HEK293 (cell line): ENCODE measurements at regions not wholly inside any gene's neighbourhood (a gene's known extent, or its start where the extent isn't known, plus 50 kb on each side); places are given as distances from the start of the nearest gene placed in this dataset.

Experiments
- CTCF ChIA-PET: fragments of 350-600 bp; formaldehyde crosslinking; extraction: SDS; loops from one replicate; lab custom pipeline; 2021; ENCODE audit warnings: antibody characterized with exemption; lab: Yijun Ruan, JAX
- POLR2A ChIA-PET: fragments of 300-600 bp; formaldehyde crosslinking; extraction: SDS; loops from one replicate; lab custom pipeline; 2020; ENCODE audit warnings: antibody characterized with exemption, inconsistent platforms; lab: Yijun Ruan, JAX
- H3K27ac ChIP-seq: fragments of 200-500 bp; sonication (Bioruptor generic); 2 replicates; pipeline ENCODE4 v1.5.1; 2014; ENCODE audit warnings: low read depth, low read length, control low read depth, inconsistent platforms; ENCODE audit errors: extremely low read depth
- H3K36me3 ChIP-seq, 2 experiments: fragments of 200-500 bp in 1 of 2; sonication (Bioruptor generic) in 1 of 2; 1 replicate in 1 of 2; 2 replicates in 1 of 2; pipeline ENCODE4 v1.5.1; 2014 to 2017; ENCODE audit warnings: inconsistent platforms in 2 of 2, low read length in 2 of 2; ENCODE audit not compliant: control insufficient read depth in 2 of 2, insufficient read depth in 1 of 2
- H3K4me1 ChIP-seq: fragments of 200-500 bp; sonication (Bioruptor generic); 2 replicates; pipeline ENCODE4 v1.5.1; 2014; ENCODE audit warnings: mild to moderate bottlenecking, low read length, inconsistent platforms; ENCODE audit not compliant: control insufficient read depth, insufficient read depth
- H3K4me3 ChIP-seq: 2 replicates; pipeline ENCODE4 v1.5.1; 2011; ENCODE audit warnings: low read depth, mild to moderate bottlenecking, control low read depth, low read length, moderate library complexity
- H3K9me3 ChIP-seq: fragments of 200-500 bp; sonication (Bioruptor generic); 2 replicates; pipeline ENCODE4 v1.5.1; 2014; ENCODE audit warnings: low read depth, low read length, inconsistent platforms; ENCODE audit not compliant: control insufficient read depth, insufficient read depth
- GFI1B ChIP-seq: fragments of 450-650 bp; formaldehyde crosslinking; IDR thresholded peaks from 2 replicates; pipeline ENCODE4 v1.5.1; 2016; ENCODE audit warnings: missing biosample characterization, missing genetic modification characterization
- GLIS1 ChIP-seq: fragments of 450-650 bp; formaldehyde crosslinking; IDR thresholded peaks from 2 replicates; pipeline ENCODE4 v1.5.1; 2016; ENCODE audit warnings: missing biosample characterization, missing genetic modification characterization
- OSR2 ChIP-seq: fragments of 450-650 bp; formaldehyde crosslinking; IDR thresholded peaks from 2 replicates; pipeline ENCODE4 v1.5.1; 2016; ENCODE audit warnings: missing biosample characterization, missing genetic modification characterization
- SP7 ChIP-seq: fragments of 450-650 bp; formaldehyde crosslinking; IDR thresholded peaks from 2 replicates; pipeline ENCODE4 v1.5.1; 2016; ENCODE audit warnings: missing biosample characterization, missing genetic modification characterization
- ZBTB1 ChIP-seq: fragments of 450-650 bp; formaldehyde crosslinking; IDR thresholded peaks from 2 replicates; pipeline ENCODE4 v1.5.1; 2016; ENCODE audit warnings: missing biosample characterization, missing genetic modification characterization
- ZEB2 ChIP-seq: fragments of 450-650 bp; formaldehyde crosslinking; IDR thresholded peaks from 2 replicates; pipeline ENCODE4 v1.5.1; 2016; ENCODE audit warnings: missing biosample characterization, missing genetic modification characterization
- ZFHX2 ChIP-seq: fragments of 450-650 bp; formaldehyde crosslinking; conservative IDR thresholded peaks from 2 replicates; pipeline ENCODE4 v1.5.1; 2016; ENCODE audit warnings: missing biosample characterization, missing genetic modification characterization
- ZNF114 ChIP-seq: fragments of 450-650 bp; formaldehyde crosslinking; IDR thresholded peaks from 2 replicates; pipeline ENCODE4 v1.5.0; 2017; ENCODE audit warnings: missing biosample characterization, missing genetic modification characterization
- ZNF18 ChIP-seq: fragments of 450-650 bp; formaldehyde crosslinking; IDR thresholded peaks from 2 replicates; pipeline ENCODE4 v1.5.1; 2016; ENCODE audit warnings: missing biosample characterization, missing genetic modification characterization
- ZNF184 ChIP-seq: fragments of 450-650 bp; IDR thresholded peaks from 2 replicates; pipeline ENCODE4 v1.5.1; 2018; ENCODE audit warnings: missing biosample characterization, mild to moderate bottlenecking, missing genetic modification characterization
- ZNF2 ChIP-seq: fragments of 450-650 bp; formaldehyde crosslinking; IDR thresholded peaks from 2 replicates; pipeline ENCODE4 v1.5.1; 2016; ENCODE audit warnings: missing biosample characterization, missing genetic modification characterization
- ZNF211 ChIP-seq: fragments of 450-650 bp; formaldehyde crosslinking; IDR thresholded peaks from 2 replicates; pipeline ENCODE4 v1.5.1; 2016; ENCODE audit warnings: low read depth, missing biosample characterization, missing genetic modification characterization
- ZNF335 ChIP-seq: fragments of 450-650 bp; formaldehyde crosslinking; conservative IDR thresholded peaks from 2 replicates; pipeline ENCODE4 v1.5.1; 2016; ENCODE audit warnings: missing biosample characterization, missing genetic modification characterization
- ZNF416 ChIP-seq: fragments of 450-650 bp; formaldehyde crosslinking; IDR thresholded peaks from 2 replicates; pipeline ENCODE4 v1.5.1; 2016; ENCODE audit warnings: missing biosample characterization, missing genetic modification characterization
- ZNF544 ChIP-seq: fragments of 450-650 bp; formaldehyde crosslinking; IDR thresholded peaks from 2 replicates; pipeline ENCODE4 v1.5.0; 2017; ENCODE audit warnings: missing biosample characterization, missing genetic modification characterization
- ZNF555 ChIP-seq: fragments of 450-650 bp; formaldehyde crosslinking; conservative IDR thresholded peaks from 2 replicates; pipeline ENCODE4 v1.5.1; 2017; ENCODE audit warnings: missing biosample characterization, mild to moderate bottlenecking, missing genetic modification characterization, inconsistent platforms
- TF ChIP-seq, protein P1 (sequence below): fragments of 450-650 bp; formaldehyde crosslinking; IDR thresholded peaks from 2 replicates; pipeline ENCODE4 v1.5.1; 2016; ENCODE audit warnings: missing biosample characterization, missing genetic modification characterization, borderline replicate concordance
- TF ChIP-seq, protein P2 (sequence below): fragments of 450-650 bp; formaldehyde crosslinking; IDR thresholded peaks from 2 replicates; pipeline ENCODE4 v1.5.1; 2016; ENCODE audit warnings: missing biosample characterization, missing genetic modification characterization, borderline replicate concordance
- TF ChIP-seq, protein P3 (sequence below): fragments of 450-650 bp; formaldehyde crosslinking; IDR thresholded peaks from 2 replicates; pipeline ENCODE4 v1.5.1; 2017; ENCODE audit warnings: missing biosample characterization, missing genetic modification characterization

DNA sequence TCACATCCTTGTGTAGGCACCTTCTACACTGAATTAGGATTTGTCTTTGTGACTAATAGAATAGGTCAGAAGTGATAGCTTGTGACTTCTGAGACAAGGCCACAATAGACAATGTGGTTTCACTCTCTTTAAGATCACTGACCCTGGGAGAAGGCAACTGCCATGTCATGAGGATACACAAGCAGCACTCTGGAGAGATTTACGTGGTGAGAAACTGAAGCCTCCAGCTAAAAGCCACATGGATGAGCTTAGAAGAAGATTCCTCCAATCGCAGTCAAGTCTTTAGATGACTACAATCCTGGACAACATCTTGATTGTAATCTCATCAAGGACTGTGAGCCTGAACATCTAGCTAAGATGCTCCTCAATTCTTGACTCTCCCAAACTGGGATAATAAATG lies 206.6 kb downstream of the ESM1 start:
- no peaks in the 10 kb centered on the region for H3K4me1 ChIP-seq
- ChIA-PET CTCF (interaction anchor here (0.6 to 1.7 kb wide), 2 partner anchors 20 to 66 kb away, joined by 3 to 6 read pairs; no protein-coding TSS in a partner anchor), POLR2A (no interaction called here)
- H3K36me3 ChIP-seq = no peaks in the 10 kb centered on the region
- no peak overlapping the region for H3K27ac ChIP-seq
- no peak overlapping the region for H3K4me3 ChIP-seq
- H3K9me3 ChIP-seq = no peaks in the 10 kb centered on the region
- TF ChIP-seq GLIS1 (tag by site-specific recombination) (no peak), ZNF18 (no peak), OSR2 (tag by site-specific recombination) (no peak), ZFHX2 (tag by site-specific recombination) (no peak), ZBTB1 (tag by site-specific recombination) (no peak), ZNF555 (tag by site-specific recombination) (no peak), ZNF335 (no peak), GFI1B (no peak), ZNF544 (tag by site-specific recombination) (no peak), ZNF211 (tag by site-specific recombination) (no peak), ZNF2 (no peak), ZNF416 (no peak), ZEB2 (tag by site-specific recombination) (no peak), SP7 (no peak), ZNF184 (tag by site-specific recombination) (no peak)
- TF ChIP-seq, protein P1, sequence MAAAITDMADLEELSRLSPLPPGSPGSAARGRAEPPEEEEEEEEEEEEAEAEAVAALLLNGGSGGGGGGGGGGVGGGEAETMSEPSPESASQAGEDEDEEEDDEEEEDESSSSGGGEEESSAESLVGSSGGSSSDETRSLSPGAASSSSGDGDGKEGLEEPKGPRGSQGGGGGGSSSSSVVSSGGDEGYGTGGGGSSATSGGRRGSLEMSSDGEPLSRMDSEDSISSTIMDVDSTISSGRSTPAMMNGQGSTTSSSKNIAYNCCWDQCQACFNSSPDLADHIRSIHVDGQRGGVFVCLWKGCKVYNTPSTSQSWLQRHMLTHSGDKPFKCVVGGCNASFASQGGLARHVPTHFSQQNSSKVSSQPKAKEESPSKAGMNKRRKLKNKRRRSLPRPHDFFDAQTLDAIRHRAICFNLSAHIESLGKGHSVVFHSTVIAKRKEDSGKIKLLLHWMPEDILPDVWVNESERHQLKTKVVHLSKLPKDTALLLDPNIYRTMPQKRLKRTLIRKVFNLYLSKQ (tag by site-specific recombination) = no peak
- TF ChIP-seq, protein P2, sequence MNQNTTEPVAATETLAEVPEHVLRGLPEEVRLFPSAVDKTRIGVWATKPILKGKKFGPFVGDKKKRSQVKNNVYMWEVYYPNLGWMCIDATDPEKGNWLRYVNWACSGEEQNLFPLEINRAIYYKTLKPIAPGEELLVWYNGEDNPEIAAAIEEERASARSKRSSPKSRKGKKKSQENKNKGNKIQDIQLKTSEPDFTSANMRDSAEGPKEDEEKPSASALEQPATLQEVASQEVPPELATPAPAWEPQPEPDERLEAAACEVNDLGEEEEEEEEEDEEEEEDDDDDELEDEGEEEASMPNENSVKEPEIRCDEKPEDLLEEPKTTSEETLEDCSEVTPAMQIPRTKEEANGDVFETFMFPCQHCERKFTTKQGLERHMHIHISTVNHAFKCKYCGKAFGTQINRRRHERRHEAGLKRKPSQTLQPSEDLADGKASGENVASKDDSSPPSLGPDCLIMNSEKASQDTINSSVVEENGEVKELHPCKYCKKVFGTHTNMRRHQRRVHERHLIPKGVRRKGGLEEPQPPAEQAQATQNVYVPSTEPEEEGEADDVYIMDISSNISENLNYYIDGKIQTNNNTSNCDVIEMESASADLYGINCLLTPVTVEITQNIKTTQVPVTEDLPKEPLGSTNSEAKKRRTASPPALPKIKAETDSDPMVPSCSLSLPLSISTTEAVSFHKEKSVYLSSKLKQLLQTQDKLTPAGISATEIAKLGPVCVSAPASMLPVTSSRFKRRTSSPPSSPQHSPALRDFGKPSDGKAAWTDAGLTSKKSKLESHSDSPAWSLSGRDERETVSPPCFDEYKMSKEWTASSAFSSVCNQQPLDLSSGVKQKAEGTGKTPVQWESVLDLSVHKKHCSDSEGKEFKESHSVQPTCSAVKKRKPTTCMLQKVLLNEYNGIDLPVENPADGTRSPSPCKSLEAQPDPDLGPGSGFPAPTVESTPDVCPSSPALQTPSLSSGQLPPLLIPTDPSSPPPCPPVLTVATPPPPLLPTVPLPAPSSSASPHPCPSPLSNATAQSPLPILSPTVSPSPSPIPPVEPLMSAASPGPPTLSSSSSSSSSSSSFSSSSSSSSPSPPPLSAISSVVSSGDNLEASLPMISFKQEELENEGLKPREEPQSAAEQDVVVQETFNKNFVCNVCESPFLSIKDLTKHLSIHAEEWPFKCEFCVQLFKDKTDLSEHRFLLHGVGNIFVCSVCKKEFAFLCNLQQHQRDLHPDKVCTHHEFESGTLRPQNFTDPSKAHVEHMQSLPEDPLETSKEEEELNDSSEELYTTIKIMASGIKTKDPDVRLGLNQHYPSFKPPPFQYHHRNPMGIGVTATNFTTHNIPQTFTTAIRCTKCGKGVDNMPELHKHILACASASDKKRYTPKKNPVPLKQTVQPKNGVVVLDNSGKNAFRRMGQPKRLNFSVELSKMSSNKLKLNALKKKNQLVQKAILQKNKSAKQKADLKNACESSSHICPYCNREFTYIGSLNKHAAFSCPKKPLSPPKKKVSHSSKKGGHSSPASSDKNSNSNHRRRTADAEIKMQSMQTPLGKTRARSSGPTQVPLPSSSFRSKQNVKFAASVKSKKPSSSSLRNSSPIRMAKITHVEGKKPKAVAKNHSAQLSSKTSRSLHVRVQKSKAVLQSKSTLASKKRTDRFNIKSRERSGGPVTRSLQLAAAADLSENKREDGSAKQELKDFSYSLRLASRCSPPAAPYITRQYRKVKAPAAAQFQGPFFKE = no peak

- Histone ChIP-seq H3K27ac (no peak overlapping the region), H3K36me3 (no peaks in the 10 kb centered on the region), H3K9me3 (no peaks in the 10 kb centered on the region), H3K4me1 (no peaks in the 10 kb centered on the region), H3K4me3 (no peak overlapping the region)
- POLR2A ChIA-PET = no interaction called here
- CTCF ChIA-PET = no interaction called here
- TF ChIP-seq, protein P3, sequence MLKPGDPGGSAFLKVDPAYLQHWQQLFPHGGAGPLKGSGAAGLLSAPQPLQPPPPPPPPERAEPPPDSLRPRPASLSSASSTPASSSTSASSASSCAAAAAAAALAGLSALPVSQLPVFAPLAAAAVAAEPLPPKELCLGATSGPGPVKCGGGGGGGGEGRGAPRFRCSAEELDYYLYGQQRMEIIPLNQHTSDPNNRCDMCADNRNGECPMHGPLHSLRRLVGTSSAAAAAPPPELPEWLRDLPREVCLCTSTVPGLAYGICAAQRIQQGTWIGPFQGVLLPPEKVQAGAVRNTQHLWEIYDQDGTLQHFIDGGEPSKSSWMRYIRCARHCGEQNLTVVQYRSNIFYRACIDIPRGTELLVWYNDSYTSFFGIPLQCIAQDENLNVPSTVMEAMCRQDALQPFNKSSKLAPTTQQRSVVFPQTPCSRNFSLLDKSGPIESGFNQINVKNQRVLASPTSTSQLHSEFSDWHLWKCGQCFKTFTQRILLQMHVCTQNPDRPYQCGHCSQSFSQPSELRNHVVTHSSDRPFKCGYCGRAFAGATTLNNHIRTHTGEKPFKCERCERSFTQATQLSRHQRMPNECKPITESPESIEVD = no peak
- no peak for TF ChIP-seq ZNF114 (tag by site-specific recombination)
Observed at GRCh38 chr5:54775645-54776044, 209.7 kb downstream of the ESM1 start.
